HEK293T (cell line): ENCODE measurements at regions not wholly inside any gene's neighbourhood (a gene's known extent, or its start where the extent isn't known, plus 50 kb on each side); places are given as distances from the start of the nearest gene placed in this dataset.

Experiments
- BHLHE40 ChIP-seq: fragments of 450-650 bp; IDR thresholded peaks from 2 replicates; pipeline ENCODE4 v1.6.1; 2016; ENCODE audit warnings: mild to moderate bottlenecking, moderate library complexity, borderline replicate concordance
- FOXK2 ChIP-seq: fragments of 450-650 bp; IDR thresholded peaks from 2 replicates; pipeline ENCODE4 v1.6.1; 2016; ENCODE audit warnings: mild to moderate bottlenecking
- HDGF ChIP-seq: fragments of 450-650 bp; IDR thresholded peaks from 2 replicates; pipeline ENCODE4 v1.6.1; 2017; ENCODE audit warnings: antibody characterized with exemption, borderline replicate concordance
- SP1 ChIP-seq: fragments of 450-650 bp; IDR thresholded peaks from 2 replicates; pipeline ENCODE4 v1.6.1; 2017
- TARDBP ChIP-seq: fragments of 450-650 bp; IDR thresholded peaks from 2 replicates; pipeline ENCODE4 v1.6.1; 2016
- TF ChIP-seq, protein P1 (sequence below): fragments of 450-650 bp; IDR thresholded peaks from 2 replicates; pipeline ENCODE4 v1.6.1; 2016

DNA sequence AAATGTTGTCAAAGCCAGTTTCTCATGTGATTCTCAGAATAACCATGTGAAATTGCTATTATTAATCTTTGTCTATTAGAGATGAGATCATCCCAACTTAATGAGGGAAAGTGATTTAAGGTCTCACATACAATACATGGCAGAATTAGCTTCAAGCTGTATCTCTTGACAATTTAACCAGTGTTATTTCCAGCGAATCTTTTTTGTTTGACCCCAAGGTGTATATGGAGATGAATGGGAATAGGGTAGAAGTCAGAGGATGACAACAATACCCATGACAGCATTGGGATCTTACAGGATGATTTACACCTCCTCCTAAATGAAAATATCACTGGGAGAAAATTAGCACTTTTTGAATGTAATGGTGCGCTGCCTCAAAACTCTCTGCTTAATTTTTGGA, 290.8 kb upstream of the LUZP2 start:
- no peak for TF ChIP-seq TARDBP
- TF ChIP-seq HDGF: no peak
- TF ChIP-seq FOXK2: no peak
- no peak for TF ChIP-seq SP1
- TF ChIP-seq, protein P1, sequence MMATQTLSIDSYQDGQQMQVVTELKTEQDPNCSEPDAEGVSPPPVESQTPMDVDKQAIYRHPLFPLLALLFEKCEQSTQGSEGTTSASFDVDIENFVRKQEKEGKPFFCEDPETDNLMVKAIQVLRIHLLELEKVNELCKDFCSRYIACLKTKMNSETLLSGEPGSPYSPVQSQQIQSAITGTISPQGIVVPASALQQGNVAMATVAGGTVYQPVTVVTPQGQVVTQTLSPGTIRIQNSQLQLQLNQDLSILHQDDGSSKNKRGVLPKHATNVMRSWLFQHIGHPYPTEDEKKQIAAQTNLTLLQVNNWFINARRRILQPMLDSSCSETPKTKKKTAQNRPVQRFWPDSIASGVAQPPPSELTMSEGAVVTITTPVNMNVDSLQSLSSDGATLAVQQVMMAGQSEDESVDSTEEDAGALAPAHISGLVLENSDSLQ: no peak
- TF ChIP-seq BHLHE40: no peak
